LNCAP (cell line): ENCODE measurements at regions not wholly inside any gene's neighbourhood (a gene's known extent, or its start where the extent isn't known, plus 50 kb on each side); places are given as distances from the start of the nearest gene placed in this dataset.
A peak's percentile ranks its signal among the peaks of the same experiment; 100 is the strongest.

Experiments
- TF ChIP-seq, protein P1 (sequence below): fragments of 450-650 bp; IDR thresholded peaks from 2 replicates; pipeline ENCODE4 v1.5.1; 2017; ENCODE audit warnings: mild to moderate bottlenecking

- TF ChIP-seq, protein P1, sequence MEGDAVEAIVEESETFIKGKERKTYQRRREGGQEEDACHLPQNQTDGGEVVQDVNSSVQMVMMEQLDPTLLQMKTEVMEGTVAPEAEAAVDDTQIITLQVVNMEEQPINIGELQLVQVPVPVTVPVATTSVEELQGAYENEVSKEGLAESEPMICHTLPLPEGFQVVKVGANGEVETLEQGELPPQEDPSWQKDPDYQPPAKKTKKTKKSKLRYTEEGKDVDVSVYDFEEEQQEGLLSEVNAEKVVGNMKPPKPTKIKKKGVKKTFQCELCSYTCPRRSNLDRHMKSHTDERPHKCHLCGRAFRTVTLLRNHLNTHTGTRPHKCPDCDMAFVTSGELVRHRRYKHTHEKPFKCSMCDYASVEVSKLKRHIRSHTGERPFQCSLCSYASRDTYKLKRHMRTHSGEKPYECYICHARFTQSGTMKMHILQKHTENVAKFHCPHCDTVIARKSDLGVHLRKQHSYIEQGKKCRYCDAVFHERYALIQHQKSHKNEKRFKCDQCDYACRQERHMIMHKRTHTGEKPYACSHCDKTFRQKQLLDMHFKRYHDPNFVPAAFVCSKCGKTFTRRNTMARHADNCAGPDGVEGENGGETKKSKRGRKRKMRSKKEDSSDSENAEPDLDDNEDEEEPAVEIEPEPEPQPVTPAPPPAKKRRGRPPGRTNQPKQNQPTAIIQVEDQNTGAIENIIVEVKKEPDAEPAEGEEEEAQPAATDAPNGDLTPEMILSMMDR, result no peak
These were observed 70.8 kb upstream of the FMN2 start for GRCh38 chr1:240020871-240021270.

DNA sequence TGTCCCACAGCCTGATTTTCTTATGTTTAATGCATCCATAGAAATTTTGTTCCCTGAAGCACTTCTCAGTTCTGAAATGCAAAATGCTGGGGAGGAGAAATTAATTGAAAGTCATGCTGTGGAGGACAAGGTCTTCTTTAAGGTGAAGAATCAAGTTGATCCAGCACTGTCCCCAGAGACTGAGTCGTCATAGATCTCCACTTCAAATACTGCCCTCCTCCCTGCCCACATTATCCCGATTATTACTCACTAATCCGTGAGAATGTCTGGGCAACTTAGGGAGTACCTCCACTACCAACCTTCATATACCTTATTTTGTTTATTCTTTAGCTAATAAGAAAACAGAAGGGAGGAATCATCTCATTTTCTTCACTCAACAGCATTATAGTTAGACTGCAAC lies 70.0 kb upstream of the FMN2 start:
- TF ChIP-seq, protein P1, result no peak

GRCh38 chr1:240027059-240027462 lies 64.6 kb upstream of the FMN2 start:
- TF ChIP-seq, protein P1, result peak; percentile 98

- TF ChIP-seq, protein P1, result no peak
These were observed 62.3 kb upstream of the FMN2 start for GRCh38 chr1:240029418-240029817.

GRCh38 chr1:240030236-240030635 lies 61.4 kb upstream of the FMN2 start:
- TF ChIP-seq, protein P1, result no peak

DNA sequence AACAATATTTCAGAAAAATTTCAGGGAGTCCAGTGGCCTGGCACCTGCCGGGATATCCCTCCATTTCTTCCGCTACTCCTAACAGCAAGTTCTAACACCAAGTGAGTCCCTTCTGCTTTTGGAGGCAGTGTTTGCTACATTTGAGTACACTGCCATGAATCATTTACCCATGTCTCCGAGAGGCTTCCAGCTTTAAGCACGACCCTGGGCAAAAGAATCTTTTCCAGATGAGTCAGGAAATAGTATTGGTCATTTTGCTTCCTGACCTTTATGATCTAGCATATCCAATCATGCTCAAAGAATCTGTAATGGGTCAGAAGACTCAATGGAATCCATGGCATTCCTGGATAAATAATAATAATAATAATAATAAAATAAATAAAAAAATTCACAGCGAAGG lies 60.7 kb upstream of the FMN2 start:
- TF ChIP-seq, protein P1, result no peak

DNA sequence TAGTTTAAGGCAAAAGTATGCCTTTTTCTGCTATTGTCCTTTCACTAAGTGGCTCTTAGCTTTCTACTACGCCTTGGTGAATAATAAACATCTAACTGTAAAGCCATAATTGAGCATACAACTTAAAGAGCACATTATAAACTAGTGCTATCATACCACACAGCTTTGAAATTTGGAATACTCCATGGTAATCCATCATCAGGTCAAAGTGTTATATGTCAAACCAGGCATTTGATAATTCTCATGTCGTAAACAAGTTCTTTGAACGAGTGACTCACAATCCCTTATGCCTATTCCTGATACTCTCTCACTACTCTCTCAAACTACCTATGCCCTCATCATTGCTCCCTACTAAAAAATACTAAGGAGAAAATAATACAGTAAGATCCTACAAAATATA lies 60.3 kb upstream of the FMN2 start:
- TF ChIP-seq, protein P1, result no peak

- TF ChIP-seq, protein P1, result no peak
These were observed 58.3 kb upstream of the FMN2 start for GRCh38 chr1:240033406-240033805.
